GM10266 (cell line): ENCODE measurements at regions not wholly inside any gene's neighbourhood (a gene's known extent, or its start where the extent isn't known, plus 50 kb on each side); places are given as distances from the start of the nearest gene placed in this dataset.

Experiments
- DNase-seq: peaks from one replicate; pipeline ENCODE4 v3.0.0; 2012; ENCODE audit errors: extremely low spot score
- CTCF ChIP-seq: IDR thresholded peaks from 2 replicates; pipeline ENCODE4 v1.5.1; 2012; ENCODE audit warnings: mild to moderate bottlenecking, low read depth; ENCODE audit not compliant: control insufficient read depth, insufficient read depth; ENCODE audit errors: missing control alignments

- TF ChIP-seq CTCF = no peak
- DNase-seq = no peak
Measured at GRCh38 chr5:5570646-5571045, 148.2 kb downstream of the ICE1 start.

GRCh38 chr5:5564898-5565297 lies 142.4 kb downstream of the ICE1 start:
- no peak for TF ChIP-seq CTCF
- no peak for DNase-seq

GRCh38 chr5:5560016-5560415 lies 137.5 kb downstream of the ICE1 start:
- no peak for DNase-seq
- TF ChIP-seq CTCF = no peak

GRCh38 chr5:5558638-5559527 lies 136.4 kb downstream of the ICE1 start:
- no peak for TF ChIP-seq CTCF
- DNase-seq = no peak

- DNase-seq = no peak
- no peak for TF ChIP-seq CTCF
Measured at GRCh38 chr5:5558102-5558501, 135.6 kb downstream of the ICE1 start.

GRCh38 chr5:5551499-5551898 lies 129.0 kb downstream of the ICE1 start:
- TF ChIP-seq CTCF = no peak
- no peak for DNase-seq

- no peak for TF ChIP-seq CTCF
- no peak for DNase-seq
Measured at GRCh38 chr5:5546408-5546807, 123.9 kb downstream of the ICE1 start.
